Kidney capillary endothelial cell (primary cell): ENCODE measurements at regions not wholly inside any gene's neighbourhood (a gene's known extent, or its start where the extent isn't known, plus 50 kb on each side); places are given as distances from the start of the nearest gene placed in this dataset.

Experiments used
- DNase-seq: peaks from one replicate; pipeline ENCODE4 v3.0.0-alpha.2; 2018; ENCODE audit warnings: low spot score

- DNase-seq: no peak
Measured at GRCh38 chr9:23171479-23171878, 654.6 kb downstream of the ELAVL2 start.

- no peak for DNase-seq
Measured at GRCh38 chr9:23172206-23172605, 653.8 kb downstream of the ELAVL2 start.

GRCh38 chr9:23172979-23173637, 652.9 kb downstream of the ELAVL2 start:
- DNase-seq: no peak

- DNase-seq: no peak
Measured at GRCh38 chr9:23194281-23194680, 631.8 kb downstream of the ELAVL2 start.

- DNase-seq: no peak
Measured at GRCh38 chr9:23215688-23216087, 610.4 kb downstream of the ELAVL2 start.

- no peak for DNase-seq
Measured at GRCh38 chr9:23219471-23219870, 606.6 kb downstream of the ELAVL2 start.

GRCh38 chr9:23220171-23220570, 605.9 kb downstream of the ELAVL2 start:
- no peak for DNase-seq

GRCh38 chr9:23220957-23221356, 605.1 kb downstream of the ELAVL2 start:
- no peak for DNase-seq

- DNase-seq: no peak
Measured at GRCh38 chr9:23229890-23230317, 596.1 kb downstream of the ELAVL2 start.

GRCh38 chr9:23232831-23233230, 593.2 kb downstream of the ELAVL2 start:
- no peak for DNase-seq

GRCh38 chr9:23243523-23243922, 582.5 kb downstream of the ELAVL2 start:
- DNase-seq: no peak

- no peak for DNase-seq
Measured at GRCh38 chr9:23245067-23245466, 581.0 kb downstream of the ELAVL2 start.

GRCh38 chr9:23254404-23255184, 571.4 kb downstream of the ELAVL2 start:
- DNase-seq: no peak

GRCh38 chr9:23255346-23255745, 570.7 kb downstream of the ELAVL2 start:
- DNase-seq: no peak

- no peak for DNase-seq
Measured at GRCh38 chr9:23258569-23258968, 567.5 kb downstream of the ELAVL2 start.

- no peak for DNase-seq
Measured at GRCh38 chr9:23278561-23278960, 547.5 kb downstream of the ELAVL2 start.

GRCh38 chr9:23287390-23287789, 538.6 kb downstream of the ELAVL2 start:
- no peak for DNase-seq

- DNase-seq: no peak
Measured at GRCh38 chr9:23288545-23288944, 537.5 kb downstream of the ELAVL2 start.

GRCh38 chr9:23290973-23291372, 535.1 kb downstream of the ELAVL2 start:
- DNase-seq: no peak

GRCh38 chr9:23302281-23302680, 523.8 kb downstream of the ELAVL2 start:
- no peak for DNase-seq

- no peak for DNase-seq
Measured at GRCh38 chr9:23306731-23307130, 519.3 kb downstream of the ELAVL2 start.

GRCh38 chr9:23307731-23308513, 518.1 kb downstream of the ELAVL2 start:
- DNase-seq: no peak

GRCh38 chr9:23309800-23310199, 516.2 kb downstream of the ELAVL2 start:
- DNase-seq: no peak
